Adrenal gland (tissue), 5 donors: ENCODE measurements at regions not wholly inside any gene's neighbourhood (a gene's known extent, or its start where the extent isn't known, plus 50 kb on each side); places are given as distances from the start of the nearest gene placed in this dataset.

Experiments used
- POLR2A ChIP-seq, 2 donors: fragments of 450-650 bp; IDR thresholded peaks; one replicate each; pipeline ENCODE4 v1.6.1; 2017; ENCODE audit warnings: antibody characterized with exemption in 2 of 2, mild to moderate bottlenecking in 2 of 2, moderate library complexity in 1 of 2
- TF ChIP-seq, protein P1 (sequence below), 6 experiments: fragments of 450-650 bp in 4 of 6; fragments of 200-600 bp in 2 of 6; sonication (generic) in 1 of 6; IDR thresholded peaks; 1 replicate in 5 of 6; 2 replicates in 1 of 6; pipeline versions ENCODE4 v1.5.1 to v1.8.0; 2016 to 2021; ENCODE audit warnings: antibody characterized with exemption in 6 of 6, mild to moderate bottlenecking in 2 of 6, moderate library complexity in 1 of 6
- donor health status: DM: no; HTN: no; CAD: no.

- TF ChIP-seq POLR2A (IDR thresholded peaks at IDR 0.05), result no peak
- TF ChIP-seq, protein P1, sequence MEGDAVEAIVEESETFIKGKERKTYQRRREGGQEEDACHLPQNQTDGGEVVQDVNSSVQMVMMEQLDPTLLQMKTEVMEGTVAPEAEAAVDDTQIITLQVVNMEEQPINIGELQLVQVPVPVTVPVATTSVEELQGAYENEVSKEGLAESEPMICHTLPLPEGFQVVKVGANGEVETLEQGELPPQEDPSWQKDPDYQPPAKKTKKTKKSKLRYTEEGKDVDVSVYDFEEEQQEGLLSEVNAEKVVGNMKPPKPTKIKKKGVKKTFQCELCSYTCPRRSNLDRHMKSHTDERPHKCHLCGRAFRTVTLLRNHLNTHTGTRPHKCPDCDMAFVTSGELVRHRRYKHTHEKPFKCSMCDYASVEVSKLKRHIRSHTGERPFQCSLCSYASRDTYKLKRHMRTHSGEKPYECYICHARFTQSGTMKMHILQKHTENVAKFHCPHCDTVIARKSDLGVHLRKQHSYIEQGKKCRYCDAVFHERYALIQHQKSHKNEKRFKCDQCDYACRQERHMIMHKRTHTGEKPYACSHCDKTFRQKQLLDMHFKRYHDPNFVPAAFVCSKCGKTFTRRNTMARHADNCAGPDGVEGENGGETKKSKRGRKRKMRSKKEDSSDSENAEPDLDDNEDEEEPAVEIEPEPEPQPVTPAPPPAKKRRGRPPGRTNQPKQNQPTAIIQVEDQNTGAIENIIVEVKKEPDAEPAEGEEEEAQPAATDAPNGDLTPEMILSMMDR (IDR thresholded peaks at IDR 0.05), result no peak
Observed at GRCh38 chr3:152677491-152677890, 157.4 kb upstream of the P2RY1 start.
